ENCODE measurements at regions not wholly inside any gene's neighbourhood (a gene's known extent, or its start where the extent isn't known, plus 50 kb on each side); places are given as distances from the start of the nearest gene placed in this dataset.
"Not testable (repeated sequence)": the region's sequence is repeated elsewhere in the genome, so short reads cannot be mapped to it uniquely, and the experiment has no call there.

GRCh38 chr6:28609672-28610071, 84.0 kb downstream of the GPX5 start:
- no peak overlapping the region for H3K27ac ChIP-seq
- no peak for TF ChIP-seq CTCF (IDR thresholded peaks at IDR 0.05)
- H3K36me3 ChIP-seq: no peaks in the 10 kb centered on the region
- no peaks in the 10 kb centered on the region for H3K4me1 ChIP-seq
- no peaks in the 10 kb centered on the region for H3K9me3 ChIP-seq
- intact Hi-C loops (cut with DNase I): no loop called here
- H3K27me3 ChIP-seq: no peaks in the 10 kb centered on the region
- H3K4me3 ChIP-seq: no peak overlapping the region
- DNase-seq (ENCODE audit: low spot score in 2 of 2): no peak

GRCh38 chr6:28615616-28615954, 89.9 kb downstream of the GPX5 start:
- intact Hi-C loops (cut with DNase I): no loop called here
- Histone ChIP-seq H3K36me3 (no peaks in the 10 kb centered on the region), H3K4me1 (no peaks in the 10 kb centered on the region), H3K27me3 (no peaks in the 10 kb centered on the region), H3K27ac (no peak overlapping the region), H3K9me3 (no peaks in the 10 kb centered on the region), H3K4me3 (no peak overlapping the region)
- TF ChIP-seq CTCF (IDR thresholded peaks at IDR 0.05): no peak
- no peak for DNase-seq (ENCODE audit: low spot score in 2 of 2)

DNA sequence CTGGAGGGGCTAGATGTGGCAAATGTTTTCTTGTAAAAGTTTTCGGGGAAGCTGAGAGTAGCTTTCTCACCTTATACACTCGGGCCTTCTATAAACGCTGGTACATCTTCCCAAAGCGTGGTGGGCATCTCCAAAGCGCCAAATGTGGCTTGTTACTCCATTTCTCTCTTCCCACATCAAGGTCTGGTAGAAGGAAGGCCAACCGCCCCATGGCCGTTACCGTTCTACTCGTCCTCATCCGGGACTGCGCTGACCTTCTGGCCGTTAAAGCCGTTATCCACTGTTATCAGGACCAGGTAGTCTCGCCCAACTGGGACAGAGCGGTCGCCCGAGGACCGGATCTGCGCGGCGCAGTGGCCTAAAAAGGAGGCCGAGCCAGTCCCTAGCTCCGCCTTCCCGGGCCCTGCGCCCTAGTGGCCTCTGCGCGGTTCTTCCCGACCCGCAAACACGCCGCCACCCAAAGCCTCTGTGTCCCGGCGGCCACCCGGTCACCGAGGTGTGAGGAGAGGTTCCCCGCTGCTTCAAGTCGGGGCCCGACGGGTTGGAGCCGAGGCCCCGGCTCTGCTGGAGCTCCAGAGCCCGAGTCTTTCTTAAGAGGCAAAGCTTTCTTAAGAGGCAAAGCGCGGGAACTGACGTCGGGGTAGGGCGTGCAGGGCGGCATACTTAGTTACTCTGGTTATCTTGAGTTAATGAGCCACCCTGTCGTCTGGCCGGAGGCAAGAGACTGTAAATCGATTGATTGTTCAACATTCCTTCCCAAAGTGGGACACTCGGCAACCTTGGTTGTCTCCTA, 90.5 kb downstream of the GPX5 start:
- H3K9me3 ChIP-seq: no peaks in the 10 kb centered on the region
- intact Hi-C loops (cut with DNase I): no loop called here
- no peaks in the 10 kb centered on the region for H3K4me1 ChIP-seq
- H3K27ac ChIP-seq: no peak overlapping the region
- H3K27me3 ChIP-seq: no peaks in the 10 kb centered on the region
- H3K36me3 ChIP-seq: no peaks in the 10 kb centered on the region
- H3K4me3 ChIP-seq: no peak overlapping the region
- TF ChIP-seq CTCF (IDR thresholded peaks at IDR 0.05): no peak
- DNase-seq (ENCODE audit: low spot score in 2 of 2): no peak

- Histone ChIP-seq H3K27me3 (no peaks in the 10 kb centered on the region), H3K9me3 (no peaks in the 10 kb centered on the region), H3K36me3 (no peaks in the 10 kb centered on the region), H3K27ac (no peak overlapping the region), H3K4me1 (no peaks in the 10 kb centered on the region), H3K4me3 (no peak overlapping the region)
- no peak for TF ChIP-seq CTCF (IDR thresholded peaks at IDR 0.05)
- no peak for DNase-seq (ENCODE audit: low spot score in 2 of 2)
- intact Hi-C loops (cut with DNase I): no loop called here
Observed at GRCh38 chr6:28618898-28619555, 93.3 kb downstream of the GPX5 start.

DNA sequence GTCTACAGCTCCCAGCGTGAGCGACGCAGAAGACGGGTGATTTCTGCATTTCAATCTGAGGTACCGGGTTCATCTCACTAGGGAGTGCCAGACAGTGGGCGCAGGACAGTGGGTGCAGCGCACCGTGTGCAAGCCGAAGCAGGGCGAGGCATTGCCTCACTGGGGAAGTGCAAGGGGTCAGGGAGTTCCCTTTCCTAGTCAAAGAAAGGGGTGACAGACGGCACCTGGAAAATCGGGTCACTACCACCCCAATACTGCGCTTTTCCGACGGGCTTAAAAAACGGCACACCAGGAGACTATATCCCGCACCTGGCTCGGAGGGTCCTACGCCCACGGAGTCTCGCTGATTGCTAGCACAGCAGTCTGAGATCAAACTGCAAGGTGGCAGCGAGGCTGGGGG, 95.6 kb downstream of the GPX5 start:
- H3K36me3 ChIP-seq; H3K4me1 ChIP-seq; H3K4me3 ChIP-seq; intact Hi-C loops (cut with DNase I); DNase-seq (ENCODE audit: low spot score in 2 of 2); H3K27me3 ChIP-seq; H3K9me3 ChIP-seq; H3K27ac ChIP-seq: not testable (repeated sequence)

DNA sequence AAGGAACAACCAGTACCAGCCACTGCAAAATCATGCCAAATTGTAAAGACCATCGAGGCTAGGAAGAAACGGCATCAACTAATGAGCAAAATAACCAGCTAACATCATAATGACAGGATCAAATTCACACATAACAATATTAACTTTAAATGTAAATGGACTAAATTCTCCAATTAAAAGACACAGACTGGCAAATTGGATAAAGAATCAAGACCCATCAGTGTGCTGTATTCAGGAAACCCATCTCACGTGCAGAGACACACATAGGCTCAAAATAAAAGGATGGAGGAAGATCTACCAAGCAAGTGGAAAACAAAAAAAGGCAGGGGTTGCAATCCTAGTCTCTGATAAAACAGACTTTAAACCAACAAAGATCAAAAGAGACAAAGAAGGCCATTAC, 97.6 kb downstream of the GPX5 start:
- intact Hi-C loops (cut with DNase I); H3K27ac ChIP-seq; H3K27me3 ChIP-seq; H3K4me1 ChIP-seq; H3K4me3 ChIP-seq; H3K36me3 ChIP-seq; H3K9me3 ChIP-seq; DNase-seq (ENCODE audit: low spot score in 2 of 2): not testable (repeated sequence)

GRCh38 chr6:28626386-28626785, 100.7 kb downstream of the GPX5 start:
- H3K27me3 ChIP-seq; H3K36me3 ChIP-seq; H3K4me1 ChIP-seq; H3K4me3 ChIP-seq; H3K27ac ChIP-seq; DNase-seq (ENCODE audit: low spot score in 2 of 2); H3K9me3 ChIP-seq; intact Hi-C loops (cut with DNase I): not testable (repeated sequence)

Data from ascending aorta (tissue), 2 donors.